ENCODE measurements at regions not wholly inside any gene's neighbourhood (a gene's known extent, or its start where the extent isn't known, plus 50 kb on each side); places are given as distances from the start of the nearest gene placed in this dataset.

- Histone ChIP-seq H3K9ac (ENCODE audit: low read length) (no peak overlapping the region), H3K36me3 (ENCODE audit: control insufficient read depth in 1 of 2, insufficient read depth in 2 of 2, low read length in 2 of 2) (no peaks in the 10 kb centered on the region), H3K4me2 (ENCODE audit: low read length) (no peak overlapping the region), H3K27me3 (ENCODE audit: insufficient read depth, low read length) (no peaks in the 10 kb centered on the region), H4K20me1 (ENCODE audit: insufficient read depth) (no peaks in the 10 kb centered on the region), H3K4me1 (ENCODE audit: control insufficient read depth in 1 of 2, insufficient read depth in 2 of 2, low read length in 2 of 2) (no peaks in the 10 kb centered on the region), H3K27ac (ENCODE audit: low read depth, low read length) (no peak overlapping the region), H3K79me2 (ENCODE audit: insufficient read depth, low read length) (no peaks in the 10 kb centered on the region), H2AFZ (ENCODE audit: low read depth, low read length, poor library complexity, severe bottlenecking) (no peak overlapping the region), H3K9me3 (ENCODE audit: control insufficient read depth in 1 of 2, insufficient read depth in 1 of 2, low read depth in 1 of 2, low read length in 2 of 2) (no peaks in the 10 kb centered on the region), H3K4me3 (replicated peaks in 1 of 2; ENCODE audit: low read depth in 1 of 2, low read length in 2 of 2) (no peak overlapping the region), H3K9me2 (ENCODE audit: insufficient read depth) (no peaks in the 10 kb centered on the region)
- ChIA-PET CTCF (no interaction called here), POLR2A (no interaction called here), RAD21 (ENCODE audit: low non-redundant PET in 1 of 2, low total read pairs in 2 of 2, uncharacterized antibody in 2 of 2, unreplicated experiment in 2 of 2) (interaction anchor here (0.6 to 0.7 kb wide), 2 partner anchors 388 to 493 kb away, joined by 3 read pairs; no protein-coding TSS in a partner anchor)
- no TSS peak for BruUV-seq (replicated peaks)
- DNase-seq (ENCODE audit: low read depth, low spot score): no peak
- TF ChIP-seq SP1 (IDR thresholded peaks at IDR 0.05; ENCODE audit: low read depth) (no peak), SRF (IDR thresholded peaks at IDR 0.05; ENCODE audit: low read depth) (no peak)
- ATAC-seq: no peak
- intact Hi-C loops (cut with micrococcal nuclease): no loop called here
These were observed 2068.9 kb downstream of the PCDH7 start for GRCh38 chr4:32789026-32789608.

- Histone ChIP-seq H3K9ac (ENCODE audit: low read length) (no peak overlapping the region), H3K9me2 (ENCODE audit: insufficient read depth) (no peaks in the 10 kb centered on the region), H3K27me3 (ENCODE audit: insufficient read depth, low read length) (no peaks in the 10 kb centered on the region), H3K27ac (ENCODE audit: low read depth, low read length) (no peak overlapping the region), H2AFZ (ENCODE audit: low read depth, low read length, poor library complexity, severe bottlenecking) (no peak overlapping the region), H3K4me1 (ENCODE audit: control insufficient read depth in 1 of 2, insufficient read depth in 2 of 2, low read length in 2 of 2) (no peaks in the 10 kb centered on the region), H3K4me2 (ENCODE audit: low read length) (no peak overlapping the region), H3K36me3 (ENCODE audit: control insufficient read depth in 1 of 2, insufficient read depth in 2 of 2, low read length in 2 of 2) (no peaks in the 10 kb centered on the region), H4K20me1 (ENCODE audit: insufficient read depth) (no peaks in the 10 kb centered on the region), H3K79me2 (ENCODE audit: insufficient read depth, low read length) (no peaks in the 10 kb centered on the region), H3K4me3 (replicated peaks in 1 of 2; ENCODE audit: low read depth in 1 of 2, low read length in 2 of 2) (no peak overlapping the region), H3K9me3 (ENCODE audit: control insufficient read depth in 1 of 2, insufficient read depth in 1 of 2, low read depth in 1 of 2, low read length in 2 of 2) (no peaks in the 10 kb centered on the region)
- no peak for DNase-seq (ENCODE audit: low read depth, low spot score)
- TF ChIP-seq FOSL1 (IDR thresholded peaks at IDR 0.05; ENCODE audit: low read depth) (no peak), EZH2 (IDR thresholded peaks at IDR 0.05) (no peak), YY1 (IDR thresholded peaks at IDR 0.05; ENCODE audit: extremely low read depth, insufficient replicate concordance, low read depth, low read length) (no peak), RAD21 (IDR thresholded peaks at IDR 0.05; ENCODE audit: low read depth) (no peak), EGR1 (IDR thresholded peaks at IDR 0.05; ENCODE audit: low read depth) (no peak), CEBPB (IDR thresholded peaks at IDR 0.05; ENCODE audit: low read depth) (no peak), SIN3A (IDR thresholded peaks at IDR 0.05; ENCODE audit: low read depth) (no peak), SRF (IDR thresholded peaks at IDR 0.05; ENCODE audit: low read depth) (no peak), TCF7L2 (IDR thresholded peaks at IDR 0.05; ENCODE audit: borderline replicate concordance, extremely low read depth, insufficient read depth, insufficient read length) (no peak), POLR2AphosphoS5 (IDR thresholded peaks at IDR 0.05; ENCODE audit: low read depth, low read length) (no peak), CBX3 (IDR thresholded peaks at IDR 0.05; ENCODE audit: low read depth) (no peak)
- TF ChIP-seq, protein P1, sequence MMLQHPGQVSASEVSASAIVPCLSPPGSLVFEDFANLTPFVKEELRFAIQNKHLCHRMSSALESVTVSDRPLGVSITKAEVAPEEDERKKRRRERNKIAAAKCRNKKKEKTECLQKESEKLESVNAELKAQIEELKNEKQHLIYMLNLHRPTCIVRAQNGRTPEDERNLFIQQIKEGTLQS (IDR thresholded peaks at IDR 0.05): no peak
- TF ChIP-seq, protein P2, sequence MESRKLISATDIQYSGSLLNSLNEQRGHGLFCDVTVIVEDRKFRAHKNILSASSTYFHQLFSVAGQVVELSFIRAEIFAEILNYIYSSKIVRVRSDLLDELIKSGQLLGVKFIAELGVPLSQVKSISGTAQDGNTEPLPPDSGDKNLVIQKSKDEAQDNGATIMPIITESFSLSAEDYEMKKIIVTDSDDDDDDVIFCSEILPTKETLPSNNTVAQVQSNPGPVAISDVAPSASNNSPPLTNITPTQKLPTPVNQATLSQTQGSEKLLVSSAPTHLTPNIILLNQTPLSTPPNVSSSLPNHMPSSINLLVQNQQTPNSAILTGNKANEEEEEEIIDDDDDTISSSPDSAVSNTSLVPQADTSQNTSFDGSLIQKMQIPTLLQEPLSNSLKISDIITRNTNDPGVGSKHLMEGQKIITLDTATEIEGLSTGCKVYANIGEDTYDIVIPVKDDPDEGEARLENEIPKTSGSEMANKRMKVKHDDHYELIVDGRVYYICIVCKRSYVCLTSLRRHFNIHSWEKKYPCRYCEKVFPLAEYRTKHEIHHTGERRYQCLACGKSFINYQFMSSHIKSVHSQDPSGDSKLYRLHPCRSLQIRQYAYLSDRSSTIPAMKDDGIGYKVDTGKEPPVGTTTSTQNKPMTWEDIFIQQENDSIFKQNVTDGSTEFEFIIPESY (IDR thresholded peaks at IDR 0.05; ENCODE audit: extremely low read depth, insufficient replicate concordance, low read length): no peak
- ATAC-seq: no peak
- BruUV-seq (replicated peaks): no TSS peak
- CTCF ChIA-PET: no interaction called here
- intact Hi-C loops (cut with micrococcal nuclease): no loop called here
- RAD21 ChIA-PET (ENCODE audit: low non-redundant PET in 1 of 2, low total read pairs in 2 of 2, uncharacterized antibody in 2 of 2, unreplicated experiment in 2 of 2): no interaction called here
- POLR2A ChIA-PET: no interaction called here
These were observed 2070.6 kb downstream of the PCDH7 start for GRCh38 chr4:32790803-32791202.

Measured in HCT116 (cell line).